SK-N-SH (cell line): ENCODE measurements at regions not wholly inside any gene's neighbourhood (a gene's known extent, or its start where the extent isn't known, plus 50 kb on each side); places are given as distances from the start of the nearest gene placed in this dataset.

Experiments used
- ELF1 ChIP-seq: IDR thresholded peaks from 2 replicates; pipeline ENCODE4 v1.4.0; 2012
- FOXM1 ChIP-seq: IDR thresholded peaks from 2 replicates; pipeline ENCODE4 v1.4.0; 2012; ENCODE audit warnings: low read depth, mild to moderate bottlenecking
- JUND ChIP-seq: IDR thresholded peaks from 2 replicates; pipeline ENCODE4 v1.4.0; 2012
- MXI1 ChIP-seq: IDR thresholded peaks from 2 replicates; pipeline ENCODE4 v1.6.1; 2012; ENCODE audit warnings: mild to moderate bottlenecking, low read depth, low read length, improper control_type of control experiment
- PBX3 ChIP-seq: IDR thresholded peaks from 2 replicates; pipeline ENCODE4; 2012
- RAD21 ChIP-seq: IDR thresholded peaks from 2 replicates; pipeline ENCODE4 v1.6.1; 2012; ENCODE audit warnings: mild to moderate bottlenecking, low read length
- RCOR1 ChIP-seq: fragments of 150-350 bp; IDR thresholded peaks from 2 replicates; pipeline ENCODE4 v1.6.1; 2017; ENCODE audit warnings: antibody characterized with exemption, low read length
- TF ChIP-seq, protein P1 (sequence below): fragments of 150-350 bp; IDR thresholded peaks from 2 replicates; pipeline ENCODE4 v1.6.1; 2017; ENCODE audit warnings: antibody characterized with exemption, low read length, low read depth, borderline replicate concordance
- TF ChIP-seq, protein P2 (sequence below): fragments of 200-600 bp; sonication (generic); IDR thresholded peaks from 2 replicates; pipeline ENCODE4 v1.6.1; 2017; ENCODE audit warnings: antibody characterized with exemption, mild to moderate bottlenecking, moderate library complexity
- TF ChIP-seq, protein P3 (sequence below): IDR thresholded peaks from 2 replicates; pipeline ENCODE4 v1.6.1; 2012; ENCODE audit warnings: mild to moderate bottlenecking, low read depth, low read length, moderate library complexity
- TF ChIP-seq, protein P4 (sequence below): IDR thresholded peaks from 2 replicates; pipeline ENCODE4 v1.4.0; 2012; ENCODE audit warnings: low read depth, borderline replicate concordance

DNA sequence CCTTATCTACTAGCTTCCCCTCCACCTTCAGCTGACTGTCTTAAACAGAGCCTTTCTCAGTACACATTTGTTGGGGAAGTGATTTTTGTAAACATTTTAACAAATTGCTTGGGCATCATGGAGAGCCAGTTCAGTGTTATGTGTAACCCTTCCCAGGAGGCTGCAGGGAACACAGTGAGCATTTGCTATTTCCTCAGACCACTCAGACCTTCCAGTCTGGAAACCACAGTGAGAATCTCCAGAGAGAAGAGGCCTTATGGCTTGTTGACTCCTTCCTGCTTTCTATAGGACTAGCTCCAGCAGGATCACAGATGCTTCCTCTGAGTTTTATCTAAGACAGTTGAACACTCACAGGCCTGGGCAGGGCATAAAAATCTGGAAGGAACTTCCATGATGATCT, 409.8 kb upstream of the NPVF start:
- TF ChIP-seq FOXM1 = no peak
- no peak for TF ChIP-seq PBX3
- TF ChIP-seq MXI1 = no peak
- TF ChIP-seq, protein P1, sequence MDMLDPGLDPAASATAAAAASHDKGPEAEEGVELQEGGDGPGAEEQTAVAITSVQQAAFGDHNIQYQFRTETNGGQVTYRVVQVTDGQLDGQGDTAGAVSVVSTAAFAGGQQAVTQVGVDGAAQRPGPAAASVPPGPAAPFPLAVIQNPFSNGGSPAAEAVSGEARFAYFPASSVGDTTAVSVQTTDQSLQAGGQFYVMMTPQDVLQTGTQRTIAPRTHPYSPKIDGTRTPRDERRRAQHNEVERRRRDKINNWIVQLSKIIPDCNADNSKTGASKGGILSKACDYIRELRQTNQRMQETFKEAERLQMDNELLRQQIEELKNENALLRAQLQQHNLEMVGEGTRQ = no peak
- TF ChIP-seq, protein P2, sequence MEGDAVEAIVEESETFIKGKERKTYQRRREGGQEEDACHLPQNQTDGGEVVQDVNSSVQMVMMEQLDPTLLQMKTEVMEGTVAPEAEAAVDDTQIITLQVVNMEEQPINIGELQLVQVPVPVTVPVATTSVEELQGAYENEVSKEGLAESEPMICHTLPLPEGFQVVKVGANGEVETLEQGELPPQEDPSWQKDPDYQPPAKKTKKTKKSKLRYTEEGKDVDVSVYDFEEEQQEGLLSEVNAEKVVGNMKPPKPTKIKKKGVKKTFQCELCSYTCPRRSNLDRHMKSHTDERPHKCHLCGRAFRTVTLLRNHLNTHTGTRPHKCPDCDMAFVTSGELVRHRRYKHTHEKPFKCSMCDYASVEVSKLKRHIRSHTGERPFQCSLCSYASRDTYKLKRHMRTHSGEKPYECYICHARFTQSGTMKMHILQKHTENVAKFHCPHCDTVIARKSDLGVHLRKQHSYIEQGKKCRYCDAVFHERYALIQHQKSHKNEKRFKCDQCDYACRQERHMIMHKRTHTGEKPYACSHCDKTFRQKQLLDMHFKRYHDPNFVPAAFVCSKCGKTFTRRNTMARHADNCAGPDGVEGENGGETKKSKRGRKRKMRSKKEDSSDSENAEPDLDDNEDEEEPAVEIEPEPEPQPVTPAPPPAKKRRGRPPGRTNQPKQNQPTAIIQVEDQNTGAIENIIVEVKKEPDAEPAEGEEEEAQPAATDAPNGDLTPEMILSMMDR = no peak
- TF ChIP-seq ELF1 = no peak
- TF ChIP-seq JUND = no peak
- no peak for TF ChIP-seq RAD21
- TF ChIP-seq, protein P3, sequence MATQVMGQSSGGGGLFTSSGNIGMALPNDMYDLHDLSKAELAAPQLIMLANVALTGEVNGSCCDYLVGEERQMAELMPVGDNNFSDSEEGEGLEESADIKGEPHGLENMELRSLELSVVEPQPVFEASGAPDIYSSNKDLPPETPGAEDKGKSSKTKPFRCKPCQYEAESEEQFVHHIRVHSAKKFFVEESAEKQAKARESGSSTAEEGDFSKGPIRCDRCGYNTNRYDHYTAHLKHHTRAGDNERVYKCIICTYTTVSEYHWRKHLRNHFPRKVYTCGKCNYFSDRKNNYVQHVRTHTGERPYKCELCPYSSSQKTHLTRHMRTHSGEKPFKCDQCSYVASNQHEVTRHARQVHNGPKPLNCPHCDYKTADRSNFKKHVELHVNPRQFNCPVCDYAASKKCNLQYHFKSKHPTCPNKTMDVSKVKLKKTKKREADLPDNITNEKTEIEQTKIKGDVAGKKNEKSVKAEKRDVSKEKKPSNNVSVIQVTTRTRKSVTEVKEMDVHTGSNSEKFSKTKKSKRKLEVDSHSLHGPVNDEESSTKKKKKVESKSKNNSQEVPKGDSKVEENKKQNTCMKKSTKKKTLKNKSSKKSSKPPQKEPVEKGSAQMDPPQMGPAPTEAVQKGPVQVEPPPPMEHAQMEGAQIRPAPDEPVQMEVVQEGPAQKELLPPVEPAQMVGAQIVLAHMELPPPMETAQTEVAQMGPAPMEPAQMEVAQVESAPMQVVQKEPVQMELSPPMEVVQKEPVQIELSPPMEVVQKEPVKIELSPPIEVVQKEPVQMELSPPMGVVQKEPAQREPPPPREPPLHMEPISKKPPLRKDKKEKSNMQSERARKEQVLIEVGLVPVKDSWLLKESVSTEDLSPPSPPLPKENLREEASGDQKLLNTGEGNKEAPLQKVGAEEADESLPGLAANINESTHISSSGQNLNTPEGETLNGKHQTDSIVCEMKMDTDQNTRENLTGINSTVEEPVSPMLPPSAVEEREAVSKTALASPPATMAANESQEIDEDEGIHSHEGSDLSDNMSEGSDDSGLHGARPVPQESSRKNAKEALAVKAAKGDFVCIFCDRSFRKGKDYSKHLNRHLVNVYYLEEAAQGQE = no peak
- TF ChIP-seq, protein P4, sequence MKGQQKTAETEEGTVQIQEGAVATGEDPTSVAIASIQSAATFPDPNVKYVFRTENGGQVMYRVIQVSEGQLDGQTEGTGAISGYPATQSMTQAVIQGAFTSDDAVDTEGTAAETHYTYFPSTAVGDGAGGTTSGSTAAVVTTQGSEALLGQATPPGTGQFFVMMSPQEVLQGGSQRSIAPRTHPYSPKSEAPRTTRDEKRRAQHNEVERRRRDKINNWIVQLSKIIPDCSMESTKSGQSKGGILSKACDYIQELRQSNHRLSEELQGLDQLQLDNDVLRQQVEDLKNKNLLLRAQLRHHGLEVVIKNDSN = no peak
- no peak for TF ChIP-seq RCOR1
